ENCODE measurements at regions not wholly inside any gene's neighbourhood (a gene's known extent, or its start where the extent isn't known, plus 50 kb on each side); places are given as distances from the start of the nearest gene placed in this dataset.
A peak's percentile ranks its signal among the peaks of the same experiment; 100 is the strongest.

DNA sequence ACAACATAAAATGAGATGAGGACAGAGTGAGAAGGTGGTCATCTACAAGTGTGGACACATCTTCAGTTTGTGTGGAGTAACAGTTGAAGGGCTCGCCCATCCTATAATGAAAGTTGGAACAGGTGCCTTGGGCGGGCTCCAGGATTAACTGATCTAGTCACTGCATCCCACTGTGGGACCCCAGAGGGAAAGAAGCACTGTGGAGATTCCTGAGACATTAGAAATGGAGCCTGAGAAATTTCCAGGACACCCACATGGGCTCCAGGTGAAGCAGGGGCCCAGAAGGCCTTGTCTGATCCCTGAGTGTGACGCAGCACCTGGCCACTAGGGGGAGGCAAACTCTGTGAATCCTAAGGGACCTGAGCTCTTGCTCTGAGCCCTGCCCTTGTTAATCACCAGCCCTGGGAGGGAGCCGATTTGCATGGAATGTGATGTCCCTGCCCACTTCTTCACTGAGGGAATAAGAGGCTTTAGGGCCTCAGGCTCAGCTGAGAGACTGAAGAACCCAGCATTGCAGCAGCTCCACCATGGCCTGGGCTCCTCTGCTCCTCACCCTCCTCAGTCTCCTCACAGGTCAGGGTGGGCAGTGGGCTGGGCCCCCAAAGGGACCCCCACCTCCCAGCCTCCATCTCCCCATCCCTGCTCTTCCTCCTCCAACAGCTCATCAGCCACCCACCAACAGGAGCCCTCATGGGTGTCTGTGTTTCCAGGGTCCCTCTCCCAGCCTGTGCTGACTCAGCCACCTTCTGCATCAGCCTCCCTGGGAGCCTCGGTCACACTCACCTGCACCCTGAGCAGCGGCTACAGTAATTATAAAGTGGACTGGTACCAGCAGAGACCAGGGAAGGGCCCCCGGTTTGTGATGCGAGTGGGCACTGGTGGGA lies 98.4 kb downstream of the VPREB1 start:
- peak; percentile 26 to 66 (median 44) for DNase-seq
- TF ChIP-seq CTCF (IDR thresholded peaks at IDR 0.05) (peak; percentile 41 to 71 (median 57)), POLR2A (IDR thresholded peaks at IDR 0.05) (no peak)
- H3K27me3 ChIP-seq: no peaks in the 10 kb centered on the region
- intact Hi-C loops (cut with DNase I): no loop called here
- no peaks in the 10 kb centered on the region for H3K9me3 ChIP-seq (replicated peaks in 1 of 3)
- H3K4me3 ChIP-seq: no peak overlapping the region
- WGBS, 4 donors: 48 to 65% (median 62%) methylated on average over 6 to 8 of the region's 8 CpGs
- H3K4me1 ChIP-seq (replicated peaks in 1 of 2): no peaks in the 10 kb centered on the region
- no peaks in the 10 kb centered on the region for H3K36me3 ChIP-seq (replicated peaks in 1 of 2)
- no peak overlapping the region for H3K27ac ChIP-seq

DNA sequence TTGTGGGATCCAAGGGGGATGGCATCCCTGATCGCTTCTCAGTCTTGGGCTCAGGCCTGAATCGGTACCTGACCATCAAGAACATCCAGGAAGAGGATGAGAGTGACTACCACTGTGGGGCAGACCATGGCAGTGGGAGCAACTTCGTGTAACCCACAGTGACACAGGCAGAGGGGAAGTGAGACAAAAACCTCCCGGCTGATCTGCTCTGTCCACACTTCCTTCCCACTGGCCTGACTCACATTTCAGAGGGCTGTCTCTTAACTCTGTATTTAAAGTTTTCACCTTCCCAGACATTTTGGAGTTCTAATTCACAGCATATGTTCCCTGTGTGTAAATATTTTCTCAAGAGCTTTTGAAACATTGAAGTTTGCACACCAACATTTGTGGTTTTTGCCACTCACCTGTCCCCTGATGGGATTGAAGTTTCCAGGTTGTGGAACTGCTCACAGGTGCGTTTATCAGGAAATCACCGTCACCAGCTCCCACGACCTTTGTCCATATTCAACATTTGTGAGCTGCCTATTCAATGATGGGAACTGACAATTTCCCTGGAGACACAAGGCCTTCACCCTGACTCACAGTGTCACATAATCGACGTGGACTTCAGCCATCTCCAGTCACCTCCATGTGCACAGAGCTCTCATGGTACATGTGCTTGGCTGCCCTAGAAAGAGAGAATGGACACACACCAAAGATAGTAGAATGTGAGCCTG lies 99.2 kb downstream of the VPREB1 start:
- WGBS, 4 donors: 55 to 61% (median 58%) methylated on average over 9 of the region's 9 CpGs
- no peak overlapping the region for H3K4me3 ChIP-seq

GRCh38 chr22:22344430-22344829 lies 99.8 kb downstream of the VPREB1 start:
- no peaks in the 10 kb centered on the region for H3K36me3 ChIP-seq (replicated peaks in 1 of 2)
- no peaks in the 10 kb centered on the region for H3K27me3 ChIP-seq
- no peaks in the 10 kb centered on the region for H3K9me3 ChIP-seq (replicated peaks in 1 of 3)
- intact Hi-C loops (cut with DNase I): no loop called here
- no peak for DNase-seq
- 56 to 79% (median 64%) methylated on average over 4 to 5 of the region's 5 CpGs for WGBS, 4 donors
- no peak overlapping the region for H3K4me3 ChIP-seq
- H3K27ac ChIP-seq: no peak overlapping the region
- no peak for TF ChIP-seq POLR2A (IDR thresholded peaks at IDR 0.05)
- TF ChIP-seq CTCF (IDR thresholded peaks at IDR 0.05): no peak
- H3K4me1 ChIP-seq (replicated peaks in 1 of 2): no peaks in the 10 kb centered on the region

More for the DNA sequence above, 99.2 kb downstream of the VPREB1 start:
- no peak for TF ChIP-seq CTCF (IDR thresholded peaks at IDR 0.05)
- TF ChIP-seq POLR2A (IDR thresholded peaks at IDR 0.05): no peak
- H3K27ac ChIP-seq: no peak overlapping the region
- no peaks in the 10 kb centered on the region for H3K36me3 ChIP-seq (replicated peaks in 1 of 2)
- intact Hi-C loops (cut with DNase I): no loop called here
- H3K9me3 ChIP-seq (replicated peaks in 1 of 3): no peaks in the 10 kb centered on the region
- no peaks in the 10 kb centered on the region for H3K27me3 ChIP-seq
- no peak for DNase-seq
- no peaks in the 10 kb centered on the region for H3K4me1 ChIP-seq (replicated peaks in 1 of 2)

DNA sequence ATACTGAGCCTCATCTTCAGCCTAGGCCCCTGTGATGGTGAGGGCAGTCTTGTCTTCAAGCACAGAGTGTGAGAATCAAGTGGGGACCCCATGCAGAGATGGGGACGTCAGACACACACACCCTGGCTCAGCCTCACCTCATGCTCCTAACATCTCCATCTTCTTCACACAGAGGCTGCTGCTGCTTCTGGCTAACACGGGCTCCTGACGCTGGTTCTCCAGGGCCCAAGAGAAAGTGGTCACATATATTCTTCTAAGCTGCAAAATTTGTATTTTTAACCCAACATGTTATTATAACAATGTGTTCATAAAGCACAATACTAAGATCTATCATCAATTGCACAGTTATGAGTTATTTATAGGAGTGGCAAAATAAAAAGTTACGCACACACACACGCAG lies 101.2 kb downstream of the VPREB1 start:
- WGBS, 4 donors: 79 to 89% (median 85%) methylated on average over 5 of the region's 5 CpGs
- intact Hi-C loops (cut with DNase I): no loop called here
- no peak overlapping the region for H3K4me3 ChIP-seq
- no peak for TF ChIP-seq CTCF (IDR thresholded peaks at IDR 0.05)
- no peak overlapping the region for H3K27ac ChIP-seq
- H3K36me3 ChIP-seq (replicated peaks in 1 of 2): no peaks in the 10 kb centered on the region
- H3K27me3 ChIP-seq: peaks cover 6% of the 10 kb centered on the region
- DNase-seq: no peak
- no peaks in the 10 kb centered on the region for H3K9me3 ChIP-seq (replicated peaks in 1 of 3)
- no peaks in the 10 kb centered on the region for H3K4me1 ChIP-seq (replicated peaks in 1 of 2)

All from adrenal gland (tissue), 9 donors.